A549 (cell line): ENCODE measurements at regions not wholly inside any gene's neighbourhood (a gene's known extent, or its start where the extent isn't known, plus 50 kb on each side); places are given as distances from the start of the nearest gene placed in this dataset.

Source experiments
- ATAC-seq, 2 experiments: fragments of 200-7000 bp in 1 of 2; fragments of >200 bp in 1 of 2; cut with Nextera tagmentation in 1 of 2; cut with Tn5 transposase in 1 of 2; 3 replicates each; pipeline versions ENCODE4 v1.8.0 to v1.9.1; 2018 to 2020; ENCODE audit warnings: mild to moderate bottlenecking in 1 of 2, moderate library complexity in 1 of 2
- CTCF ChIA-PET: fragments of 300-600 bp; sonication (Branson Sonifier 250); formaldehyde crosslinking; extraction: SDS; loops from one replicate; lab custom pipeline; 2021; ENCODE audit warnings: antibody characterized with exemption, inconsistent platforms; lab: Yijun Ruan, JAX
- POLR2A ChIA-PET: fragments of 350-600 bp; formaldehyde crosslinking; extraction: SDS; loops from one replicate; lab custom pipeline; 2021; ENCODE audit warnings: antibody characterized with exemption, inconsistent platforms; lab: Yijun Ruan, JAX
- DNase-seq, 2 experiments: peaks; one replicate each; pipeline versions ENCODE4 v3.0.0 to v3.0.0-alpha.2; 2011 to 2016; ENCODE audit warnings: low read depth in 1 of 2, low spot score in 1 of 2
- FAIRE-seq: peaks from 2 replicates; lab custom pipeline; 2011; peaks lifted over from hg19 to GRCh38; lab: Jason Lieb, UNC
- H3K27ac ChIP-seq, 2 experiments: fragments of >200 bp; sonication (Bioruptor Twin); formaldehyde crosslinking; 3 replicates each; pipeline ENCODE4 v1.5.1; 2016 to 2017
- H3K4me1 ChIP-seq: fragments of >200 bp; sonication (Bioruptor Twin); formaldehyde crosslinking; 3 replicates; pipeline ENCODE4 v1.6.1; 2016
- H3K4me2 ChIP-seq: fragments of >200 bp; sonication (Bioruptor Twin); formaldehyde crosslinking; 3 replicates; pipeline ENCODE4 v1.6.1; 2016
- H3K4me3 ChIP-seq: fragments of >200 bp; sonication (Bioruptor Twin); formaldehyde crosslinking; 3 replicates; pipeline ENCODE4 v1.5.1; 2016
- H3K9me3 ChIP-seq: fragments of >200 bp; sonication (Bioruptor Twin); formaldehyde crosslinking; 3 replicates; pipeline ENCODE4 v1.6.1; 2016
- BHLHE40 ChIP-seq: IDR thresholded peaks from 2 replicates; pipeline ENCODE4 v1.6.1; 2012; ENCODE audit warnings: low read depth, low read length, inconsistent platforms
- CBX2 ChIP-seq: fragments of 200-600 bp; sonication (generic); IDR thresholded peaks from 2 replicates; pipeline ENCODE4 v1.6.1; 2016; ENCODE audit warnings: low read depth, mild to moderate bottlenecking, borderline replicate concordance
- CBX8 ChIP-seq: fragments of 200-600 bp; sonication (generic); IDR thresholded peaks from 2 replicates; pipeline ENCODE4 v1.6.1; 2016
- CEBPB ChIP-seq, 2 experiments: fragments of >200 bp in 1 of 2; sonication (Bioruptor Twin) in 1 of 2; formaldehyde crosslinking in 1 of 2; IDR thresholded peaks; 2 replicates each; pipeline ENCODE4 v1.6.1; 2012 to 2016
- EHMT2 ChIP-seq: fragments of 200-600 bp; sonication (generic); IDR thresholded peaks from 2 replicates; pipeline ENCODE4 v1.6.1; 2016; ENCODE audit warnings: antibody characterized with exemption, low read depth, mild to moderate bottlenecking, moderate library complexity
- EP300 ChIP-seq, 2 experiments: fragments of >200 bp; sonication (Bioruptor Twin); formaldehyde crosslinking; IDR thresholded peaks; 2 replicates in 1 of 2; 3 replicates in 1 of 2; pipeline ENCODE4 v1.6.1; 2016 to 2017
- FOSB ChIP-seq: fragments of 250-450 bp; sonication (Bioruptor Pico); IDR thresholded peaks from 2 replicates; pipeline ENCODE4 v1.5.0; 2020; ENCODE audit warnings: mild to moderate bottlenecking, moderate library complexity
- FOSL2 ChIP-seq, 2 experiments: fragments of 450-650 bp in 1 of 2; fragments of >200 bp in 1 of 2; sonication (Bioruptor Twin) in 1 of 2; formaldehyde crosslinking; IDR thresholded peaks; 2 replicates each; pipeline versions ENCODE4 v1.5.0 to v1.6.1; 2016 to 2020; ENCODE audit warnings: mild to moderate bottlenecking in 1 of 2, moderate library complexity in 1 of 2
- FOXS1 ChIP-seq: fragments of 250-450 bp; sonication (Bioruptor Pico); IDR thresholded peaks from 2 replicates; pipeline ENCODE4 v1.5.0; 2020; ENCODE audit warnings: mild to moderate bottlenecking, moderate library complexity
- HOXB13 ChIP-seq: fragments of 250-450 bp; sonication (Bioruptor Pico); IDR thresholded peaks from 2 replicates; pipeline ENCODE4 v1.5.0; 2020; ENCODE audit warnings: low read depth, mild to moderate bottlenecking, moderate library complexity
- JUN ChIP-seq, 2 experiments: fragments of >200 bp; sonication (Bioruptor Twin); formaldehyde crosslinking; IDR thresholded peaks; 2 replicates in 1 of 2; 3 replicates in 1 of 2; pipeline ENCODE4 v1.6.1; 2016 to 2017
- JUNB ChIP-seq: fragments of >200 bp; sonication (Bioruptor Twin); formaldehyde crosslinking; IDR thresholded peaks from 2 replicates; pipeline ENCODE4 v1.6.1; 2016
- KDM1A ChIP-seq: fragments of 200-600 bp; sonication (generic); IDR thresholded peaks from 2 replicates; pipeline ENCODE4 v1.6.1; 2016; ENCODE audit warnings: low read depth, mild to moderate bottlenecking
- MAZ ChIP-seq: fragments of 150-350 bp; IDR thresholded peaks from 2 replicates; pipeline ENCODE4 v1.6.1; 2014; ENCODE audit warnings: antibody characterized with exemption, low read depth, low read length, borderline replicate concordance
- RARB ChIP-seq: fragments of 250-450 bp; sonication (Bioruptor Pico); IDR thresholded peaks from 2 replicates; pipeline ENCODE4 v1.8.0; 2021; ENCODE audit warnings: mild to moderate bottlenecking, moderate library complexity
- SREBF2 ChIP-seq: fragments of 450-650 bp; IDR thresholded peaks from 2 replicates; pipeline ENCODE4 v1.6.1; 2014; ENCODE audit warnings: mild to moderate bottlenecking, moderate library complexity
- ZNF302 ChIP-seq: fragments of 250-450 bp; sonication (Bioruptor Pico); IDR thresholded peaks from 2 replicates; pipeline ENCODE4 v1.9.0; 2021; ENCODE audit warnings: inconsistent platforms, mild to moderate bottlenecking, moderate library complexity
- WGBS: methylation state at CpG from one replicate; pipeline ENCODE4 v1.1.6; 2017; ENCODE audit errors: missing lambda C conversion rate; 5-methylcytosine and 5-hydroxymethylcytosine counted together
- TF ChIP-seq, protein P1 (sequence below): fragments of >200 bp; sonication (Bioruptor Twin); formaldehyde crosslinking; IDR thresholded peaks from 3 replicates; pipeline ENCODE4 v1.5.1; 2016
- TF ChIP-seq, protein P2 (sequence below): fragments of 150-350 bp; IDR thresholded peaks from 2 replicates; pipeline ENCODE4 v1.6.1; 2014; ENCODE audit warnings: low read depth, mild to moderate bottlenecking, low read length
- TF ChIP-seq, protein P3 (sequence below): IDR thresholded peaks from 2 replicates; pipeline ENCODE4 v1.6.1; 2012
- TF ChIP-seq, protein P4 (sequence below): fragments of >200 bp; sonication (Bioruptor Twin); formaldehyde crosslinking; IDR thresholded peaks from 3 replicates; pipeline ENCODE4 v1.6.1; 2016
- TF ChIP-seq, protein P5 (sequence below): fragments of 250-450 bp; sonication (Bioruptor Pico); IDR thresholded peaks from 2 replicates; pipeline ENCODE4 v1.5.0; 2021; ENCODE audit warnings: mild to moderate bottlenecking, moderate library complexity, borderline replicate concordance
- TF ChIP-seq, protein P6 (sequence below): fragments of >200 bp; sonication (Bioruptor Twin); formaldehyde crosslinking; IDR thresholded peaks from 2 replicates; pipeline ENCODE4 v1.6.1; 2016

DNA sequence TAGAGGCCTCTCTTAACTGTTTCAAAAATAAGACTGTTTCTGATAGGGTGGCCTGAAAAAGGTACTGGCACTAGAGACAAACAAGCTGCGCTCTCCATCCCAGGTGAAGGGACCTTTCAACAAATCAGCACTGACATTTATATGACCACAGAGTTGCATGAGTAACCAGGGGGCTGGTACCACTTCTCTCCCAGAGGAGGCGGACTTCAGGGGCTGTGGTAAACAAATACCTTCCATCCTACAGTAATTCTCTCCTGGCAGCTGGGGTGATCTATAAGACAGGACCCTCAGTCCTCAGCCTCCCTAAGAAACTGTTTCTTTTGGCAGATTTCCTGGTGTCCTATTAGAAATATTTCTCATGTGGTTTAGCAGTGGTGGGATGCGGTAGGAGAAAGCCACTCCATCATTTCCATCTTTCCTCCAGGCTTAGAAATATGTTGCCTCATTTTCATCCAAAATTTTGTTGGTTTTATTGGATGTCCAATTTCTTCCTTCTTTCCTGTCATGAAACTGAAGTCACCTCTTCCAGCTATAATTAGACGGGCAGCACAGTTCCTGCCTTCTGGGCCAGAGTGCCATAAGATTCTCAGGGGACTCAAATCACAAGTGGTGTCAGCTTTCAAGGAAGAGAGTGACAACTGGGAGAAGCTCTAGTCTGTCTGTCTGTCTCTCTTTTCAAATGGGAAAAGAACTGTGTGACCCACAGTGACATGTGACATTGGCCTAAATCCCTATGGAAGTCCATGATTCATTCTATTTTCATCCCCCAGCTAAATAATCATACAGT is 96.4 kb downstream of the CYRIA start:
- POLR2A ChIA-PET: no interaction called here
- no peak for ATAC-seq

DNA sequence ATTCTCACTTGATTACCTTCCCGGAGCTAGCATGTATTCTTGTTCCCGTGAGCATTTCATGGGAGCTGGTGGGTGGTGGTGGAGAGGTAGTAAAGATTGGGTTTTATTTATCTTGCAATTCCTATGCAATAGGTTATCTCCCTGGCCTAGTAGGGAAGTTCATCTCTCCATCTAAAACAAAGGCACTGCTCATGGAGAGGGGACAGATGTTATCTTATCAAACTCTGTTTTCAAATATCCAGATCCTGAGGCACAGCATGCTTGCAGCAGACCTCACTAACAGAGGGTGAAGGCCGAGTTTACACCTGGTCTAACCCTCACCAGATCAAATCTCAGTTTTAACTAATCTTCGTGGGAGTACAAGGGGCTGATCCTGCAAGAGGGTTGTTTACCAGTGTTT is 98.9 kb downstream of the CYRIA start:
- Histone ChIP-seq H3K4me1 (no peaks in the 10 kb centered on the region), H3K9me3 (no peaks in the 10 kb centered on the region), H3K4me2 (no peak overlapping the region), H3K27ac (no peak overlapping the region), H3K4me3 (no peak overlapping the region)
- TF ChIP-seq CBX8 (no peak), JUN (IDR thresholded peaks at IDR 0.05) (no peak), CEBPB (IDR thresholded peaks at IDR 0.05) (no peak), JUNB (no peak), EHMT2 (no peak), ZNF302 (CRISPR knock-in tag) (no peak)
- TF ChIP-seq, protein P1, sequence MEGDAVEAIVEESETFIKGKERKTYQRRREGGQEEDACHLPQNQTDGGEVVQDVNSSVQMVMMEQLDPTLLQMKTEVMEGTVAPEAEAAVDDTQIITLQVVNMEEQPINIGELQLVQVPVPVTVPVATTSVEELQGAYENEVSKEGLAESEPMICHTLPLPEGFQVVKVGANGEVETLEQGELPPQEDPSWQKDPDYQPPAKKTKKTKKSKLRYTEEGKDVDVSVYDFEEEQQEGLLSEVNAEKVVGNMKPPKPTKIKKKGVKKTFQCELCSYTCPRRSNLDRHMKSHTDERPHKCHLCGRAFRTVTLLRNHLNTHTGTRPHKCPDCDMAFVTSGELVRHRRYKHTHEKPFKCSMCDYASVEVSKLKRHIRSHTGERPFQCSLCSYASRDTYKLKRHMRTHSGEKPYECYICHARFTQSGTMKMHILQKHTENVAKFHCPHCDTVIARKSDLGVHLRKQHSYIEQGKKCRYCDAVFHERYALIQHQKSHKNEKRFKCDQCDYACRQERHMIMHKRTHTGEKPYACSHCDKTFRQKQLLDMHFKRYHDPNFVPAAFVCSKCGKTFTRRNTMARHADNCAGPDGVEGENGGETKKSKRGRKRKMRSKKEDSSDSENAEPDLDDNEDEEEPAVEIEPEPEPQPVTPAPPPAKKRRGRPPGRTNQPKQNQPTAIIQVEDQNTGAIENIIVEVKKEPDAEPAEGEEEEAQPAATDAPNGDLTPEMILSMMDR: no peak
- no peak for ATAC-seq
- ChIA-PET CTCF (interaction anchor here (1.6 kb wide), 1 partner anchor 15 kb away, joined by 3 read pairs; no protein-coding TSS in a partner anchor), POLR2A (no interaction called here)
- FAIRE-seq: no peak
- no peak for DNase-seq
- WGBS: 2% methylated on average over 4 of the region's 4 CpGs

More for the DNA sequence above, 96.4 kb downstream of the CYRIA start:
- H3K4me3 ChIP-seq: no peak overlapping the region
- H3K27ac ChIP-seq: no peak overlapping the region
- TF ChIP-seq EHMT2 (no peak), CBX2 (no peak), FOSB (CRISPR knock-in tag) (no peak), BHLHE40 (no peak), FOSL2 (IDR thresholded peaks at IDR 0.05) (no peak), FOSL2 (CRISPR knock-in tag; IDR thresholded peaks at IDR 0.05) (no peak), RARB (CRISPR knock-in tag) (no peak), EP300 (IDR thresholded peaks at IDR 0.05) (no peak), KDM1A (no peak), SREBF2 (no peak), ZNF302 (CRISPR knock-in tag) (no peak), MAZ (no peak), FOXS1 (no peak), HOXB13 (CRISPR knock-in tag) (no peak)
- TF ChIP-seq, protein P2, sequence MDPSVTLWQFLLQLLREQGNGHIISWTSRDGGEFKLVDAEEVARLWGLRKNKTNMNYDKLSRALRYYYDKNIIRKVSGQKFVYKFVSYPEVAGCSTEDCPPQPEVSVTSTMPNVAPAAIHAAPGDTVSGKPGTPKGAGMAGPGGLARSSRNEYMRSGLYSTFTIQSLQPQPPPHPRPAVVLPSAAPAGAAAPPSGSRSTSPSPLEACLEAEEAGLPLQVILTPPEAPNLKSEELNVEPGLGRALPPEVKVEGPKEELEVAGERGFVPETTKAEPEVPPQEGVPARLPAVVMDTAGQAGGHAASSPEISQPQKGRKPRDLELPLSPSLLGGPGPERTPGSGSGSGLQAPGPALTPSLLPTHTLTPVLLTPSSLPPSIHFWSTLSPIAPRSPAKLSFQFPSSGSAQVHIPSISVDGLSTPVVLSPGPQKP: no peak
- TF ChIP-seq, protein P3, sequence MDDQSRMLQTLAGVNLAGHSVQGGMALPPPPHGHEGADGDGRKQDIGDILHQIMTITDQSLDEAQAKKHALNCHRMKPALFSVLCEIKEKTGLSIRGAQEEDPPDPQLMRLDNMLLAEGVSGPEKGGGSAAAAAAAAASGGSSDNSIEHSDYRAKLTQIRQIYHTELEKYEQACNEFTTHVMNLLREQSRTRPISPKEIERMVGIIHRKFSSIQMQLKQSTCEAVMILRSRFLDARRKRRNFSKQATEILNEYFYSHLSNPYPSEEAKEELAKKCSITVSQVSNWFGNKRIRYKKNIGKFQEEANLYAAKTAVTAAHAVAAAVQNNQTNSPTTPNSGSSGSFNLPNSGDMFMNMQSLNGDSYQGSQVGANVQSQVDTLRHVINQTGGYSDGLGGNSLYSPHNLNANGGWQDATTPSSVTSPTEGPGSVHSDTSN: no peak
- TF ChIP-seq, protein P4, sequence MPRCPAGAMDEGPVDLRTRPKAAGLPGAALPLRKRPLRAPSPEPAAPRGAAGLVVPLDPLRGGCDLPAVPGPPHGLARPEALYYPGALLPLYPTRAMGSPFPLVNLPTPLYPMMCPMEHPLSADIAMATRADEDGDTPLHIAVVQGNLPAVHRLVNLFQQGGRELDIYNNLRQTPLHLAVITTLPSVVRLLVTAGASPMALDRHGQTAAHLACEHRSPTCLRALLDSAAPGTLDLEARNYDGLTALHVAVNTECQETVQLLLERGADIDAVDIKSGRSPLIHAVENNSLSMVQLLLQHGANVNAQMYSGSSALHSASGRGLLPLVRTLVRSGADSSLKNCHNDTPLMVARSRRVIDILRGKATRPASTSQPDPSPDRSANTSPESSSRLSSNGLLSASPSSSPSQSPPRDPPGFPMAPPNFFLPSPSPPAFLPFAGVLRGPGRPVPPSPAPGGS: no peak
- TF ChIP-seq, protein P5, sequence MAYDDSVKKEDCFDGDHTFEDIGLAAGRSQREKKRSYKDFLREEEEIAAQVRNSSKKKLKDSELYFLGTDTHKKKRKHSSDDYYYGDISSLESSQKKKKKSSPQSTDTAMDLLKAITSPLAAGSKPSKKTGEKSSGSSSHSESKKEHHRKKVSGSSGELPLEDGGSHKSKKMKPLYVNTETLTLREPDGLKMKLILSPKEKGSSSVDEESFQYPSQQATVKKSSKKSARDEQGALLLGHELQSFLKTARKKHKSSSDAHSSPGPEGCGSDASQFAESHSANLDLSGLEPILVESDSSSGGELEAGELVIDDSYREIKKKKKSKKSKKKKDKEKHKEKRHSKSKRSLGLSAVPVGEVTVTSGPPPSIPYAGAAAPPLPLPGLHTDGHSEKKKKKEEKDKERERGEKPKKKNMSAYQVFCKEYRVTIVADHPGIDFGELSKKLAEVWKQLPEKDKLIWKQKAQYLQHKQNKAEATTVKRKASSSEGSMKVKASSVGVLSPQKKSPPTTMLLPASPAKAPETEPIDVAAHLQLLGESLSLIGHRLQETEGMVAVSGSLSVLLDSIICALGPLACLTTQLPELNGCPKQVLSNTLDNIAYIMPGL (CRISPR knock-in tag): no peak
- TF ChIP-seq, protein P6, sequence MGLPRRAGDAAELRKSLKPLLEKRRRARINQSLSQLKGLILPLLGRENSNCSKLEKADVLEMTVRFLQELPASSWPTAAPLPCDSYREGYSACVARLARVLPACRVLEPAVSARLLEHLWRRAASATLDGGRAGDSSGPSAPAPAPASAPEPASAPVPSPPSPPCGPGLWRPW: no peak
- DNase-seq (no peak), FAIRE-seq (no peak)
- no peak overlapping the region for H3K4me2 ChIP-seq
- 28% methylated on average over 4 of the region's 4 CpGs for WGBS
- CTCF ChIA-PET: no interaction called here
- no peaks in the 10 kb centered on the region for H3K9me3 ChIP-seq
- no peaks in the 10 kb centered on the region for H3K4me1 ChIP-seq
